IPS DF 6.9 (cell line): ENCODE measurements at regions not wholly inside any gene's neighbourhood (a gene's known extent, or its start where the extent isn't known, plus 50 kb on each side); places are given as distances from the start of the nearest gene placed in this dataset.

Experiments used
- DNase-seq: peaks from one replicate; pipeline ENCODE4 v3.0.0-alpha.2; 2013; ENCODE audit warnings: low read depth, low spot score
- H3K27ac ChIP-seq: one replicate; pipeline ENCODE4 v1.5.1; 2013; ENCODE audit warnings: low read length, control low read depth
- H3K27me3 ChIP-seq: 2 replicates; pipeline ENCODE4 v1.6.1; 2013; ENCODE audit warnings: mild to moderate bottlenecking, low read length; ENCODE audit not compliant: control insufficient read depth, insufficient read depth
- H3K36me3 ChIP-seq: 2 replicates; pipeline ENCODE4 v1.6.1; 2013; ENCODE audit warnings: low read length; ENCODE audit not compliant: control insufficient read depth, insufficient read depth
- H3K4me1 ChIP-seq: 2 replicates; pipeline ENCODE4 v1.6.1; 2013; ENCODE audit warnings: low read length; ENCODE audit not compliant: control insufficient read depth, insufficient read depth
- H3K4me3 ChIP-seq: 2 replicates; pipeline ENCODE4 v1.5.1; 2013; ENCODE audit warnings: mild to moderate bottlenecking, low read length
- H3K9me3 ChIP-seq: 2 replicates; pipeline ENCODE4 v1.6.1; 2013; ENCODE audit warnings: low read length, inconsistent platforms; ENCODE audit not compliant: control insufficient read depth, insufficient read depth
- WGBS: extraction: QIAGEN DNeasy Blood & Tissue Kit; methylation state at CpG from one replicate; pipeline ENCODE4 v1.1.7; 2013; ENCODE audit warnings: mixed read lengths, missing lambda C conversion rate; ENCODE audit not compliant: insufficient read length, insufficient coverage; 5-methylcytosine and 5-hydroxymethylcytosine counted together

GRCh38 chr6:137981758-137982157 lies 114.7 kb downstream of the TNFAIP3 start:
- Histone ChIP-seq H3K9me3 (no peaks in the 10 kb centered on the region), H3K27me3 (no peaks in the 10 kb centered on the region), H3K4me3 (no peak overlapping the region), H3K4me1 (no peaks in the 10 kb centered on the region), H3K27ac (no peak overlapping the region), H3K36me3 (no peaks in the 10 kb centered on the region)
- no CpG with 5 or more reads among the region's 3 CpGs for WGBS
- DNase-seq, result no peak

- H3K9me3 ChIP-seq, result no peaks in the 10 kb centered on the region
- H3K27me3 ChIP-seq, result no peaks in the 10 kb centered on the region
- H3K27ac ChIP-seq, result no peak overlapping the region
- H3K4me3 ChIP-seq, result no peak overlapping the region
- H3K36me3 ChIP-seq, result no peaks in the 10 kb centered on the region
- no peak for DNase-seq
- H3K4me1 ChIP-seq, result no peaks in the 10 kb centered on the region
- WGBS, result no CpG with 5 or more reads among the region's 12 CpGs
Measured at GRCh38 chr6:137982418-137983189, 115.5 kb downstream of the TNFAIP3 start.

GRCh38 chr6:137983269-137983668 lies 116.2 kb downstream of the TNFAIP3 start:
- Histone ChIP-seq H3K36me3 (no peaks in the 10 kb centered on the region), H3K4me3 (no peak overlapping the region), H3K27me3 (no peaks in the 10 kb centered on the region), H3K27ac (no peak overlapping the region), H3K4me1 (no peaks in the 10 kb centered on the region), H3K9me3 (no peaks in the 10 kb centered on the region)
- no CpG with 5 or more reads among the region's 5 CpGs for WGBS
- no peak for DNase-seq

GRCh38 chr6:137989664-137990063 lies 117.6 kb downstream of the PERP start:
- H3K27ac ChIP-seq, result no peak overlapping the region
- no peaks in the 10 kb centered on the region for H3K36me3 ChIP-seq
- no CpG with 5 or more reads among the region's 4 CpGs for WGBS
- no peaks in the 10 kb centered on the region for H3K27me3 ChIP-seq
- no peaks in the 10 kb centered on the region for H3K4me1 ChIP-seq
- DNase-seq, result no peak
- no peak overlapping the region for H3K4me3 ChIP-seq
- no peaks in the 10 kb centered on the region for H3K9me3 ChIP-seq

- WGBS, result no CpG with 5 or more reads among the region's 1 CpG
- Histone ChIP-seq H3K36me3 (no peaks in the 10 kb centered on the region), H3K4me3 (no peak overlapping the region), H3K27ac (no peak overlapping the region), H3K9me3 (no peaks in the 10 kb centered on the region), H3K27me3 (no peaks in the 10 kb centered on the region), H3K4me1 (no peaks in the 10 kb centered on the region)
- no peak for DNase-seq
Measured at GRCh38 chr6:137995371-137995770, 111.8 kb downstream of the PERP start.

- no CpG with 5 or more reads among the region's 4 CpGs for WGBS
- H3K36me3 ChIP-seq, result no peaks in the 10 kb centered on the region
- H3K27ac ChIP-seq, result no peak overlapping the region
- no peaks in the 10 kb centered on the region for H3K9me3 ChIP-seq
- no peak overlapping the region for H3K4me3 ChIP-seq
- no peaks in the 10 kb centered on the region for H3K4me1 ChIP-seq
- H3K27me3 ChIP-seq, result no peaks in the 10 kb centered on the region
- no peak for DNase-seq
Measured at GRCh38 chr6:137998461-137999019, 108.7 kb downstream of the PERP start.

- no peak for DNase-seq
- Histone ChIP-seq H3K27me3 (no peaks in the 10 kb centered on the region), H3K4me3 (no peak overlapping the region), H3K27ac (no peak overlapping the region), H3K4me1 (no peaks in the 10 kb centered on the region), H3K36me3 (no peaks in the 10 kb centered on the region), H3K9me3 (no peaks in the 10 kb centered on the region)
- WGBS, result no CpG with 5 or more reads among the region's 5 CpGs
Measured at GRCh38 chr6:137999815-138000214, 107.4 kb downstream of the PERP start.

- no peak for DNase-seq
- Histone ChIP-seq H3K27me3 (no peaks in the 10 kb centered on the region), H3K9me3 (no peaks in the 10 kb centered on the region), H3K4me1 (no peaks in the 10 kb centered on the region; the same call in 1 of the 2 replicates), H3K27ac (no peak overlapping the region), H3K36me3 (no peaks in the 10 kb centered on the region), H3K4me3 (no peak overlapping the region)
Measured at GRCh38 chr6:138000941-138001340, 106.3 kb downstream of the PERP start.

GRCh38 chr6:138001750-138002349 lies 105.4 kb downstream of the PERP start:
- peak; percentile 35 for DNase-seq
- no peak overlapping the region for H3K4me3 ChIP-seq
- WGBS, result no CpG with 5 or more reads among the region's 6 CpGs
- H3K27ac ChIP-seq, result no peak overlapping the region
- no peaks in the 10 kb centered on the region for H3K9me3 ChIP-seq
- H3K36me3 ChIP-seq, result no peaks in the 10 kb centered on the region
- no peaks in the 10 kb centered on the region for H3K27me3 ChIP-seq
- no peaks in the 10 kb centered on the region; the same call in 1 of the 2 replicates for H3K4me1 ChIP-seq

- WGBS, result no CpG with 5 or more reads among the region's 7 CpGs
- no peaks in the 10 kb centered on the region for H3K36me3 ChIP-seq
- H3K27ac ChIP-seq, result no peak overlapping the region
- H3K4me1 ChIP-seq, result no peaks in the 10 kb centered on the region; the same call in 1 of the 2 replicates
- H3K27me3 ChIP-seq, result no peaks in the 10 kb centered on the region
- H3K9me3 ChIP-seq, result no peaks in the 10 kb centered on the region
- no peak for DNase-seq
- no peak overlapping the region for H3K4me3 ChIP-seq
Measured at GRCh38 chr6:138004430-138005287, 102.6 kb downstream of the PERP start.
